GM18505 (cell line): ENCODE measurements at regions not wholly inside any gene's neighbourhood (a gene's known extent, or its start where the extent isn't known, plus 50 kb on each side); places are given as distances from the start of the nearest gene placed in this dataset.

Source experiments
- ATAC-seq: cut with Tn5 transposase; IDR thresholded peaks from one replicate; pipeline ENCODE4 v1.9.1; 2021; ENCODE audit not compliant: unreplicated experiment
- POLR2A ChIP-seq: IDR thresholded peaks from 4 replicates; pipeline ENCODE4 v1.6.1; 2011; ENCODE audit warnings: borderline replicate concordance; ENCODE audit not compliant: insufficient read depth, insufficient read length; ENCODE audit errors: extremely low read depth

- no peak for ATAC-seq
These were observed 98.7 kb downstream of the C16orf95 start for GRCh38 chr16:87218281-87219055.

DNA sequence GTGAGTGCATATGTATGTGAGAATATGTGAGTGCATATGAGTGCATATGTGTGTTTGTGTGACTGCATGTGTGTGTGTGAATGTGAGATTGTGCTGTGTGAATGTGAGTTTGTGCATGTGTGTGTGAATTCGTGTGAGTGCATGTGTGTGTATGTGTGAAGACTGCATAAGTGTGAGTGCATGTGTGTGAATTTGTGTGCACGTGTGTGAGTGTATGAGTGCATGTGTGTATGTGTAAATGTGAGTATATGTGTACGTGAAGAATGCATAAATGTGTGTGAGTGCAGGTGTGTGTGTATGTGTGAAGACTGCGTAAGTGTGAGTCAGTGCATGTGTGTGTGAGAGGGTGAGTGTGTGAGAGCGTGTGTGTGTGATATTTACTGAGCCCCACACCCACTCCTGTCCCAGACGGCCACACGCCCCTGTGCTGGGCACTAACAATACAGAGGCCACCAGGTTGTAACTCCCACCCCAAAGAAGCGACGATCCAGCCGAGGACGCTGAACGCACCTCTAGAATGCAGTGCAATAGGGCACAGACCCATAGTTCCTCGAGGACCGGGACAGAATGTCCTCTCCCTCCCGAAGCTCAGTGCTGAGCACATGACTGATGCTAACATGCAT lies 97.8 kb downstream of the C16orf95 start:
- ATAC-seq: no peak
- TF ChIP-seq POLR2A: no peak

More at GRCh38 chr16:87218281-87219055, 98.7 kb downstream of the C16orf95 start:
- no peak for TF ChIP-seq POLR2A

GRCh38 chr16:87221633-87222032 lies 95.6 kb downstream of the C16orf95 start:
- no peak for ATAC-seq
- TF ChIP-seq POLR2A: no peak

- no peak for TF ChIP-seq POLR2A
- ATAC-seq: no peak
These were observed 94.9 kb downstream of the C16orf95 start for GRCh38 chr16:87222335-87222734.

DNA sequence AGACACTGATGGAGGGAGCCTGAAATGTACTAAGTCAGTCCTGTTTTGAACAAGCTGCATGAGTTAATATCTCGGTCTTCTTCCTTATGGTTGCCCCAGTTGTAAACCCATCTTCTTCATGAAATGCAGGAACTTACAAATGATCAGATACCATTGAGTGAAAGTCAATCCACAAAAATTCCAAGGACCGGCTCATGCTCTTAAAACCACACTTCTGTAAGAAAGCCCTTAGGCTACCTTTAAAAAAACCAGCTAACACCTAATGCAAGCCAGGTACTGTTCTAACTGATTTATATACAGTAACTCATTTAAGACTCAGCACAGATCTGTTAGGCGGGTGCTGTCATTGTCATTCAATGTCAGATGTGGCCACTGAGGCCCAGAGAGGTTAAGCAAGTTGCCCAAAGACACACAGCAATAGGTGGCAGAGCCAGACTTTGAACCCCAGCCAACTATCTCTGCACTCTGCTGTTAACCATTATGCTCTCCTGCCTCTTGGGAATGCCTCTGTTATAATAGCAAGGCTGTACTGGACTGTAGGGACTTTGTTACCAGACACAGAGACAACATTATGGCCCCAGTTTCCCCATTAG lies 93.4 kb downstream of the C16orf95 start:
- no peak for ATAC-seq
- no peak for TF ChIP-seq POLR2A

GRCh38 chr16:87226926-87227295 lies 90.3 kb downstream of the C16orf95 start:
- no peak for ATAC-seq
- no peak for TF ChIP-seq POLR2A

DNA sequence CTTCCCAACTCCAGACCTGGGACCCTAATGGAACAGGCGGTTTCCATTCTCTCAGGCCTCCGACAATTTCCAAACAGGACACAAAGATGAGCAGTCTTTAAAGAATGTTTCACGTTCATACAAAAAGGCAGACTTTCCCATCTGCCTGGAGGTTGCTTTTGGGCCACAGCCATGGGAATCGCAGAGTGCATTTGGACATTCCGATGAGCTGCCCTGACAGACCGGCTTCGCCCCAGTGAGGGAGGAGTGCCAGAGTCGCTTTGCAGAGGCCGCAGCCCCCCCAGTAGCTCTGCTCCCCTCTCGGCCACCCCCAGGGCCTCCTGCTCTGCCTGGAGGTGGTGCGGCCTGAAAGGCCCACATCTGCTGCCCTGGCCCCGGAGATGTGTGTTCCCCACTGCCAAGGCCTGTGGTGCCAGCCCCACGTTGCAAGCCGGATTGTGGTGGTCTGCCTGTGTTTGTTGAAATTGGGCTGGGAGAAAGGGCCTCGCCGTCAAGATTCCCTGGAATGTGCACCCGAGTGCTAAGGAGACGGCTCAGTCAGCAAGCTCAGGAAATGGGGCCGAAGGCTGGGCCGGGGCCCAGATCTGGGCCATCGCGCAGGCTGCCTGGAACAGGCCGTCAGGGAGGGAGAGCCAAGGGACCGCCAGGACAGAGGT lies 89.8 kb downstream of the C16orf95 start:
- ATAC-seq: no peak
- TF ChIP-seq POLR2A: no peak

DNA sequence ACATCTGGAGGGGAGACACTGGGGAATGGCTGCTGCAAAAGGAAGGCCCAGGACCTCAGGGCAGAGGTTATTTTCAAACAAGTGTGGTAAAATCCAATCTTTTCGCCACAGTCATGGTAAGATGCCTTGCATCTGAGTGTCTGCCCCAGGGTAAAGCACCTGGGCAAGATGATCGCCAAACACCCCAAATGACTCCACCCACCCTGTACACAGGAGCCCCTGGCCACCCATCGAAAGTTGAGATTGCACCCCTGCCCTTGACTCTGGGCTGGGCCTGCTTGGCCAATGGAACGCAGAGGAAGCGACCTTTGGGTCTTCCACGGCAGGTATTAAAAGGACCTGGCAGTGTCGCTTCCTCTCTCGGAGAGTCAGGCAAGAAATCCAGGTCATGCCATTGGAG lies 88.8 kb downstream of the C16orf95 start:
- no peak for TF ChIP-seq POLR2A
- ATAC-seq: no peak

- no peak for TF ChIP-seq POLR2A
- no peak for ATAC-seq
These were observed 87.7 kb downstream of the C16orf95 start for GRCh38 chr16:87229230-87230188.

GRCh38 chr16:87230571-87230970 lies 86.6 kb downstream of the C16orf95 start:
- no peak for TF ChIP-seq POLR2A
- no peak for ATAC-seq

DNA sequence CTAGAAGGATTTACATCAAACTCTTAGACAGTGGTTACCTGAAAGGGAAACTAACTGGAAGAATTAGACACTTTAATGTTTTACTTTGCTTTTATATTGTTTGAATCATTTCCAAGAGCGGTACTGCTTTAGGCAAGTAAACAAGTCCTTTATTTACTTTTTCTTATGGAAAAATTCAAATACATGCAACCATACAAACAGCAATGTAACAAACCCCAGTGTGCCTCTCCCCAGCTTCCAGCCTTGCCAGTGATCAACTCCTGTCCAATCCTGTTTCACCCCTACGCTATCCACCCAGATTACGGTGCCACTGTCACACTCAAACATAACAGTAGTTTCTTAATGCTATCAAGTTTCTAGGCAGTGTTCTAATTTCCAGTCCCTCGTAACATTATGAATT lies 85.9 kb downstream of the C16orf95 start:
- ATAC-seq: no peak
- no peak for TF ChIP-seq POLR2A

GRCh38 chr16:87231911-87232310 lies 85.3 kb downstream of the C16orf95 start:
- no peak for TF ChIP-seq POLR2A

DNA sequence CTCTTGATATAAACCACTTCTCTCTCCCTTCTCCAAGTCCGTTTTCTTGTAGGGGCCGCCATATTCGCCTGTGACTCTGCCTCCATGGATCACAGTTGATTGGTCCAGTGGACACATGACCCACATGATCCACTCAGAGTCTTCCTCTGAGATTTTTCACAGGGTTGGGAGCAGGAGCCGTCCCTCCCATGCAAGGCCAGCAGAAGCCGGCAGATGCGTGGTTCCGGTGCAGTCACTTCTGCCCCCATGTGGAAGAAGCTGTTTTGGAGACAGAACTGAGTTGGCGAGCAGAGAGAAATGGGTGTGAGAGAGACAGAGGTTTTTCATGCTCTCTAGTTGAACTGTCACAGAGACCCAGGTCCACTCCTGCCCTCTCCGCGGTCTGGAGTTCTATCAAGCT lies 83.3 kb downstream of the C16orf95 start:
- no peak for TF ChIP-seq POLR2A
- ATAC-seq: no peak

More at GRCh38 chr16:87231911-87232310, 85.3 kb downstream of the C16orf95 start:
- no peak for ATAC-seq

- TF ChIP-seq POLR2A: no peak
- ATAC-seq: no peak
These were observed 82.6 kb downstream of the C16orf95 start for GRCh38 chr16:87234601-87235000.
